NCI-H510A (cell line): ENCODE measurements at regions not wholly inside any gene's neighbourhood (a gene's known extent, or its start where the extent isn't known, plus 50 kb on each side); places are given as distances from the start of the nearest gene placed in this dataset.
"Not testable (repeated sequence)": the region's sequence is repeated elsewhere in the genome, so short reads cannot be mapped to it uniquely, and the experiment has no call there.

ENCODE experiments used
- DNase-seq: peaks from one replicate; lab custom pipeline; 2025; lab: John Stamatoyannopoulos, UW

DNA sequence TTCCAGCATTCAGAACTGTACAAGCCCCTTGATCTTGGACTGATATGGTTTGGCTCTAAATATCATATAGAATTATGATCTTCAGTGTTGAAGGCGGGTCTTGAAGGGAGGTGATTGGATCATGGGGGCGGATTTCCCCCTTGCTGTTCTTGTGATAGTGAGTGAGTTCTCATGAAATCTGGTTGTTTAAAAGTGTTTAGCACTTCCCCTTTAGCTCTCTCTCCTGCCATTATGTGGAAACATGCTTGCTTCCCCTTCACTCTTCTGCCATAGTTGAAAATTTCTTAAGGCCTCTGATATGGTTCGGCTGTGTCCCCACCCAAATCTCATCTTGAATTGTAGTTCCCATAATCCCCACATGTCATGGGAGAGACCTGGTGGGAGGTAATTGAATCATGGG lies 305.3 kb upstream of the CYRIA start:
- not testable (repeated sequence) for DNase-seq

DNA sequence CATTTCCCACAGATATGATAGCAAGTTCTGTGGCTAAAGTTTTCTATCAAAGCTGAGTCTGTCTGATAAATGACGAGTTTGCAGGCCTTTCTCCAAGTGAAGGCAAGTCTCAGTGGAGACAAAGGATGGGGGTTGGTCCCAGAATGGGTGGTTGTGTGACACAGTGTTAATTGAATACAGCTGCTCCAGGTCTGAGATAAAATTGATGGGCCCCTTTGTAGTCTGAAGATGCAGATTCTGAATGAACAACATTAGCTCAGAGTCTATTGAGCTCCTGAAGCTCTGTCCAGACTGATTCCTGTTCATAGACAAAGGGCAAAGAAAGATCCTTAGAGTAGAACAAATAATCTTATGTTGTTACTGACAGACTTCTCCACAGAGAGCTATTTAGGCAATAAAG lies 296.9 kb upstream of the CYRIA start:
- DNase-seq: no peak

DNA sequence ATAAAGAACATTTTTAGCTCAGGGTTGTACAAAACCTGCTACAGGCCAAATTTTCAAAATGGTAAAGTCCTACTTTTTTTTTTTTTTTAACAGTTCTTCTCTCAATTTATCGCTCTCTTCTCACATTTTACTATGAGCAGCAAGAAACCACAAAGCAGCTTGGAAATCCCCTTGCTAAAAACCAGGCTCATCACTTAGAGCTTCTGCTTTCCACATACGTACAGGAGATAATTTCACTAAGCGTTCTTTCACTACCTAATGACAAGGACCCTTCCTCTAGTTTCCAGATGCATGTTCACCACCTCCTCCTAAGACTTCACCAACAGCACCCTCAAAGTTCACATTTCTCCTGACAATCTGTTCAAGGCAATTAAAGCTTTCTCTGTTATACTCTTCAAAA lies 294.9 kb upstream of the CYRIA start:
- DNase-seq: no peak

DNA sequence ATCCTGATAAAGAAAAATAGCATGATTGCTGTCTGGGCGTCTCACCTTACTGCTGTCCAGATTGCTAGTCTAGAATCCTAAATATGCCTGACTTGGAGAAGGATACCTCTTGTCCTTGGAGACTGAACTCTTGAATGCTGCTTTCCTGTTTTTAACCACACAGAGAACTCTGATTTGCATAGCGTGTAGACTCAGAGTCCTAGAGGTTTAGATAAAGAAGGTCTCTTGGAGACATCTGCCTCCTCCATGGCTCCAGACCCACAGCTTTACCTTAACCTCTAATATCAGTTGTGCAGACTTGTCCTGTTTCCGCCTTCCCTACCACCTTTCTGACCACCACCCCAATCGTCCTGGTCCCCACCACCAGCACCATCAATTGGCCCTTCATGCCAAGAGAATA lies 292.6 kb upstream of the CYRIA start:
- no peak for DNase-seq

DNA sequence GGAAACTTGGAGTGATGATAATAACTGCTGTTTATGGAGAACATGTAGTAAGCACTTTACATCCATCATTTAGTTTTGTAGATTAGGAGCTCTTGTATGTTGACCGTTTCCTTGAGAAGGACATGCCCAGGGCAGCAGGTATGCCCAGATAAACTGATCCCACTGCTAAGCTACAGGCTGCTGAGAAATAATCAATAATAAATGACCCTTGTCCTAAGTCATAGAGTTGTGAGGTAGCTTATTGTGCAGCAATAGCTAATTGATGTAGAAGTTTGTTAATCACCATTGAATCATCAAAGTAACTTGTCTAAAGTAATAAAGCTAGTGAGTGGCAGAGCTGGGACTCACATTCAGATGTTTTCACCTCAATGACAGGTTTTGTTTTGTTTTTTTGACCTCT lies 287.2 kb upstream of the CYRIA start:
- no peak for DNase-seq

DNA sequence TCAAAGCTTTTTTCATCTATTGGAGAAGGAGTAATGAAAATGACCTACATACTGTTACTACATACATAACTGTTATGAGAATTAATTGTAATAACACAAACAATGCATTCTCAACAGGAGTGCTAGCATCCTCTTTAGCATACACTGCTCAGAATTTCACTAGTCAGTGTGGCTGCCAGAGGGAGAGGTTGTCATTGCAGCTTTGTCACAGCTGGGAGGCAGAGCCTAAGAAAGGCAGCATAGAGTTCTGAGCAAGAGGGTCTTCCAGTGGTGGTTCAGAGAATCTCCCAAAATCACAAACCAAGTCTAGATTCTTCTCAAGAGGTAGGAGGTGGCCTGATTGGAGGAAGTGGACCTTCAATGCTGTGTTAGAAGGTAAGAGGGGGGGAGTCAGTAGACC lies 286.7 kb upstream of the CYRIA start:
- no peak for DNase-seq

DNA sequence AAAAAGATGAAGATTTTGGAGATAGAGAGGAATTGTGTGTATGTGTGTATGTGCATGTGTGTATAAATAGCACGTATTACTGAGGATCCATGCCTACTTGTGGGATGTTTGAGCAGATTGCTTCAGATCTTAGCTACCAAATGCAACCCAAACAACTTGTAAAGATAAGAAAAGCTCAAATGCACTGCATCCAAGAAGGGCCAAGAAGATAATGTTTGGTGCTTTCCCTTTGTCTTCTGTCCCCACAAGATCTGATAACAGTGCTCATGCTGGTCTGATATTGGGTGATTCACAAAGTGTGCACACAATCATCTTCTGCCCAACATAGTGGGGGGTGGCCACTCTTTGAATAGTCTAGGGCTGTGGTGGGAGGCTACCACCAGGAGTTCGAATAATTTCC lies 284.8 kb upstream of the CYRIA start:
- DNase-seq: no peak

DNA sequence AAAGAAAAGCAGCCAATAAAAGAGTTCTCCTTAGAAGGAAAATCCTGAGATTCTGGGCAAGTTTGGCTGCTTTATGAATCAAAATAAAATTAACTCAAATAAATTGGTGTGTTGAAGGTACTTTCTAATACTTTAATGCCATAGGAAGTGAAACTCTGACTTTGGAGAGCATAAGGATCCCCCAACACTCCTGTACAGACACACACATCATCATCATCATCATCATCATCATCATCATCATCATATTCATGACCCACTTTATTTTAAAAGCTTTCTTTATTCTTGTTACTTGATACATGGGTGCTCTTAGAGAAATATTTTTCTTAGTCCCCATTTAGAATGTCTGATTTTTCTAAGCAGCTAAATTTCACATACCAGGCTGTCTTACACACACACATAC lies 283.1 kb upstream of the CYRIA start:
- DNase-seq: no peak

DNA sequence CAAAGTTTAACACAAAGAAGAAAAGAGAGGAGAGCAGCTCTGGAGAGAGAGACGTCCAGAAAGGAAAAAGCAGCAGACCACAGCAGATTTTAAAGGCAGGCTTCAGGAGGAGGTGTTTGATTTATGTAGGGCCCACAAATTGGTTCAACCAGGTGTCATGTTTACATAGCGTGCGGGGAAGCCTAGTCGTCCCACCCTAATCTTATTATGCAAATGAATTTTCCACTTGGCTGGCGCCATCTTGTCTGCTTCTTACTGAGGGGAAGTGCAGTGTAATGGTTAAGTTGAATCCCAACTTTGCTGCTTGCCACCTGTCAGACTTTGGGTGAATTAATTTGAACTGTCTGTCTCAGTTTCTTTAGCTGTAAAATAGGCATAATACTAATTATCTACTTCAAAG lies 282.4 kb upstream of the CYRIA start:
- peak; percentile 48 for DNase-seq

DNA sequence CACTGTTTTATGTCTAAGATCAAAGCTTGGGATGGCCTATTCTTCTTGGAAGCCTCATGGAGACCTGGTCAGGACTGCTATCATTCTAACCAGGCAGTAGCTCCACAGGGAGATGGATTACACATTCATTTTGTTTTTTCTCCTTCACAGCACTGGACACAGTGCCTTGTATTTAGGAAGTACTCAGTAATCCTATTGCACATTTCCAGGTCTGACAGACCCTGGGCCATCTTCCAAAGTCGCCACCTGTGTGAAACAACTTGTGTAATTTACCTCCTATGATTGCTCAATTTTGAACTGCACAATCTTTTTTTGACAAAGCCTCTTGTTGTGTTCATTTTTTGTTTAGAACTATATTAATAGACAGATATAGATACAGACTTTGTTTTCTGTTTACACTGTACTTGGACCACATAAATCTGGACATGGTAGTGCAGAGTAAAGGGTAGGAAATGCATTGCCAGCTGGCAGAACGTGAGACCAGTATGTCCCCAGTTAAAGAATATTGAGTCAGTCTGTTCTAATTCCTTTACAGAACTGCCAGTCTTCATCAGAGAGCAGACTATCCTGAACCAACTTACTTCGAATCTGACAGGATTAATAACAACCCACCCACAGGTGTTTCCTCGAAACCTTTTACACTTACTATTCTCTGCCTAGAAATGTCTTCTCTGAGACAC lies 277.8 kb upstream of the CYRIA start:
- DNase-seq: no peak

DNA sequence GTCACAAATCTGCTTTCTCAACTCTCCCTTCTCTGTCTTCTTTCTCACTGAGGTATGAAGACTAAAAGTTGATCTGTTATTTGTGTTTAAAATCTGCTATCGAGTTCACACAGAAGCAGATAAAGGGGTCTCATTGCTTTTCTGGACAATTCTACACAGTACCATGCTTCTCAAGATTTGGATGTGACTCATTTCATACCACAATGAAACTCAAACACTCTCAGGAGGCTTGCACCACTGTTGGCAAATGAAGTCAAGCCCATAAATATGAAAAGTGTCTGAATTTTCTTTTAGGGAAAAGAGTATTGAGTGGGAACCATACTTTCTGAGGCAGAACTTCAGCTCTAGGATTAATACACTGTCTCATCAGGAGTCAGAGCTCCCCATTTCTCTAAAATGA lies 274.6 kb upstream of the CYRIA start:
- no peak for DNase-seq

DNA sequence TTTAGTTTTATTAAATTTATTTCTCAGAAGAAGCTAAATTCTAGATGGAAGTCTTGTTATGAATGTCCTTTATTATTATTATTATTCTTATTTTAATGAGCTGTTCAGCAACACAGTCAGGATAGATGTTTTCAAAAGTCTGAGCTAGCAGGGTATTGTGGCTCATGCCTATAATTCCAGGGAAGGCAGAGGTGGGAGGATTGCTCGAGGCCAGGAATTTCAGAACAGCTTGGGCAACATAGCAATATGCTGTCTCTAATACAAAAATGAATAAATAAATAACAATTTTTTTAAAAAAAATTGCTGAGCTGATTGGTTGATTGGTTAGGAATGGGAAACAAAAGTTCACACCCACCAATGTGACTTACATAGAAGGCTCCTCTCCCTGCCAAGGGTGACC lies 274.1 kb upstream of the CYRIA start:
- DNase-seq: no peak

DNA sequence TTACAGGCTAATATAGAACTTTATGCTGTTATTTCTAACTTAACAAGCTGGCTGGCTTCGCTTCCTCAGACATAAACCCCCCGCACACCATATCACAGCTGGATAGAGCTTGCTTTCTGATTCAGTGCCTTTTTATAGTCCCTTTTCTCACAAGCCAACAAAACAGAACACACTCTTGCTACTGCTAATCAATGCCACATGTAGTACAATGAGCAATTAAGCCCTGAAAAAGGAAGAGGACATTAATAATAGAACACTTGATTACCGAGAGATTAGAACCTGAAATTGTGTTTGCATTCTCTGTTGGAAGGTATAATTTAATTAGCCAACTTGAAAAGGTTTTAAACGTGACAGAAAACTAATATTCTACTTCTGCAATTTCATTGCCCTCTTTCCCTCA lies 267.7 kb upstream of the CYRIA start:
- no peak for DNase-seq

DNA sequence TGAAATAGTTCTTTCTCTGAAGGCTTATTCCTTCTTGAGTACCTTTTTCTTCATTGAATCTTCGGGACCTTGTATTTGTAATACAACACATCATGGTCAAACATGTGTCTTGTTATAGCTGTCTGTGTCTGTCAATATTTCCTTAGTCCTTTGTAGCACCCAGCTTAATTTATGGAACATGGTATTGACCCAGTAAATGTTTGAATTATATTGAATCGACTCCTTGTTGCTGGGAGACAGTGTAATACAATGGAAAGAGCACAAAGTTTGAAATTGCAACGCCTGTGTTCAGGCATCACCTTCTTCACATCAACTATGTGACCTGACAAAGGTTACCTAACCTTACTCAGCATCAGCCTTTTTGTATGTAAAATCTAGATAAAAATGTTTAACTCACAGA lies 267.2 kb upstream of the CYRIA start:
- DNase-seq: no peak

DNA sequence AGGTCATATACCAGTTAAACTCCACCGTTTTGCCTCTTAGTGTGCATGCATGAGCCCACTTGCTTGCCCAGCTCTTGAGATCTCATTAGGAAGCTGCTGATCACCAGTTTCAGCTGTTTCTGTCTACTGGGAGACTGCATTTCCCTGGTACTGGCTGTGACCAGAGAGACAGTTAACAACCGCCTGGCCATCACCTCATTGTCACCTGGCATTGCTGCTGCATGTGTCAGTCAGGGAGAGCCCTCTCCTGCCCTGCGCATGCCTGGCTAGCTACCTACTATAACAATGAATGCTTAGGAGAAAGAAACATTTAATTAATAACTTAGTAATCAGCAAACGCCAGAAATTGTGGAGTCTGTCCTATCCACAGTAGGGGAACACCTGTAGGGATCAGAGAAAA lies 265.8 kb upstream of the CYRIA start:
- DNase-seq: no peak

DNA sequence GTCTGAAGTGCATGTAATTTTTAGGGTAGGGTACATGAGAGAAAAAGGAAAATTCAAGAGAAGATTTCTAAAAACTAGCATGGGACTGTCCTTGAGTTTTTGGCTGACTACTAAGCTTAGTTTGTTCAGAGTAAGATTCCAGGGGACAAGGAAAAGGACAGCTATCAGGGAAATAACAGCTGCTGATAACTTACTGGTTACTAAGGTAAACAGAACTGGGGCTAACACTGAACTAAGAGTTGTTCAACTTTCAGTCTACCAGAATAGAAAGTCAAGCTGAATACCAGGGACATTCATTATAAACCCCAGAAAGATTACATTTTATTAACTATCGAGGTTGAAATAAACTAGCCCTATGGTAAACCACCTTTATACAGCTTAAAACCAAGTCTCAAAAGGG lies 261.8 kb upstream of the CYRIA start:
- DNase-seq: no peak

DNA sequence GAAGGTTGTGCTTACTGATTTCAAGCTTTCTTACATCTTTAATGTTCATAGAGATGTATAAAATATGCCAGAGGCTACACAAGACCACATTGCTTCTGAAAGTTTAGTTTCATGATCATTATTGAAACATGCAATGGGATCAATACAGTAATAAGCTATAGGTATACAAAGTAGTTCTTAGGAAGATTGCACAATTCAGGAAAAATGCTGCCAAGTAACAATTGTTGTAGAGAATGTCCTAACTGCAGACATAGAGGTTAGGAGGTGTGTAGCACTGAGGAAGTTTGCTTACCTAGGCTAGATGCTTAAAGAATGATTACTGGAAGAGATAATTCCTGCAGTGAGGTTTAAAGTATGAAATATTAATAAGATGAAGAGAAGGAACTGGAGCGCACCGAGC lies 259.5 kb upstream of the CYRIA start:
- DNase-seq: no peak

DNA sequence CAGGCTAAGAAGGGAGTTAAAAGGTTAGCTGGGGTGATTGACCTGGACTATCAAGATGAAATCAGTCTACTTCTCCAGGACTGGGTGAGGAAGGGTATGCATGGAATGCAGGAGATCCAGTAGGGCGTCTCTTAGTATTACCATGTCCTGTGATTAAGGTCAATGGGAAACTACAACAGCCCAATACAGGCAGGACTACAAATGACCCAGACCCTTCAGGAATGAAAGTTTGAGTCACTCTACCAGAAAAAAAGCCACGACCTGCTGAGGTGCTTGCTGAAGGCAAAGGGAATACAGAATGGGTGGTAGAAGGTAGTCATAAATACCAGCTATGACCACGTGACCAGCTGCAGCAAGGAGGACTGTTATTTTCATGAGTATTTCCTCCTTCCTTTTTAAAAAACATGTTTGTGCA lies 249.7 kb upstream of the CYRIA start:
- not testable (repeated sequence) for DNase-seq

DNA sequence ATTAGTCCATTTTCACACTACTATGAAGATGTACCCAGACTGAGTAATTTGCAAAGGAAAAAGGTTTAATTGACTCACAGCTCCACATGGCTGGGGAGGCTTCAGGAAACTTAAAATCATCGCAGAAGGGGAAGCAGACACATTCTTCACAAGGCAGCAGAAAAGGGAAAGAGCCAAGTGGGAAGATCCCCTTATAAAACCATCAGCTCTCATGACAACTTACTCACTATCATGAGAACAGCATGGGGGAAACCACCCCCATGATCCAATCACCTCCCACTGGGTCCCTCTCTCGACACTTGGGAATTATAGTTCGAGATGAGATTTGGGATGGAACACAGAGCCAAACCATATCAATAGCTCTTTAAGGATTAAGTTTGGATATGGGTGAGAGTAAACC lies 246.1 kb upstream of the CYRIA start:
- no peak for DNase-seq

DNA sequence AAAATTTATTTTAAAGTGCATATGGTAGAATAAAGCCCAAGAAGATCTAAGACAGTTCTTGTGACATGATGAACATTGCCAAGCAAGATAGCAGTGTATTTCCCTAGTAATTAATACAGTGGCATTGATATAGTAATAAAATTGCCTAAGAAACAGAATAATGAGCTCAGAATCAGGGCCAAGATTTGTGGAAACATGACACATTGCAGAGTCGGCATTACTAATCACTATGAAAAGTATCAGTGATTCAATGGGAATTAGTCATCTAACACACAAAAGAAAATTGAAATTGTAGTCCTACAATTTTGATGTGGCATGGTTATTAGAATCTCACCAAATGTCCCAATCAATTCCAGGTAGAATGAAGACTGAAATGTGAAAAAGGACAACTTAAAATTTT lies 243.0 kb upstream of the CYRIA start:
- DNase-seq: no peak

DNA sequence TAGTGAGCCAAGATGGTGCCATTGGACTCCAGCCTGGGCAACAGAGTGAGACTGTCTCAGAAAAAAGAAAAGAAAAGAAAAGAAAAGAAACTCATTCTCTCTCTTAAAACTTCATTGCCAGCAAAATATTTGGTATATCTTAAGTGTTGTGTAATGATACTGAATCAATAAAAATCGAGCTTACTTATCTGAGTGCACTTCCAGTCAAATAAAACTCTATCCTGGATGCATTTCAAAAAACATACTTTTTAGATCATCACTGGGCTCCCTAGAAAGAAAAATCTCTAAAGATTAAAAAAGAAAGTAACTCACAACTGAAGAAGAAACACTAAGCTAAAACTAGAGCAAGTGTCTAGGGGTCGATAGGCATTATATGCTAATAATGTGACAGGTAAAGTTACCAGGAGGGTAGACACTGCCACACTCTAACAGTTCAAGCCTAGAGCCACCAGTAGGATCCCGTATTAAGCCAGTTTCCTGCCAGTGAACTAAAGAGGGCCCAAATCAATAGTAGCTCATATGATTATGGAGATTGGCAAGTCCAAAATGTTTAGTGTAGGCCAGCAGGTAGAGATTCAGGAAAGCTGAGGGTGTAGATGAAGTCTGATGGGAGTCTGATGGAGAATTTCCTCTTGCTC lies 242.1 kb upstream of the CYRIA start:
- no peak for DNase-seq

DNA sequence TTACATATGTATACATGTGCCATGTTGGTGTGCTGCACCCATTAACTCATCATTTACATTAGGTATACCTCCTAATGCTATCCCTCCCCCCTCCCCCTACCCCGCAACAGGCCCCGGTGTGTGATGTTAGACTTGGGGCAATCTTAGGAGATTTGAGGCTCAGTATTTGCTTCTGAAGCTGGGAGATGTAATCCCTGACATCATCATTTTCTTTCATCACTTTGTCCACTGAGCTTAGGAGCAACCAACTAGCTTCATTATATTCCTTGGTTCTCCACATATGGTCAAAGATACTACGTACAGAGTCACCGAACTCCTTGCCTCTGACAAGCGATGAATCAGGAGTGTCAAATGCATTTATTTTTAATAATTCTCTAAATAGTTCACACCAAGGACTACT lies 239.7 kb upstream of the CYRIA start:
- not testable (repeated sequence) for DNase-seq

DNA sequence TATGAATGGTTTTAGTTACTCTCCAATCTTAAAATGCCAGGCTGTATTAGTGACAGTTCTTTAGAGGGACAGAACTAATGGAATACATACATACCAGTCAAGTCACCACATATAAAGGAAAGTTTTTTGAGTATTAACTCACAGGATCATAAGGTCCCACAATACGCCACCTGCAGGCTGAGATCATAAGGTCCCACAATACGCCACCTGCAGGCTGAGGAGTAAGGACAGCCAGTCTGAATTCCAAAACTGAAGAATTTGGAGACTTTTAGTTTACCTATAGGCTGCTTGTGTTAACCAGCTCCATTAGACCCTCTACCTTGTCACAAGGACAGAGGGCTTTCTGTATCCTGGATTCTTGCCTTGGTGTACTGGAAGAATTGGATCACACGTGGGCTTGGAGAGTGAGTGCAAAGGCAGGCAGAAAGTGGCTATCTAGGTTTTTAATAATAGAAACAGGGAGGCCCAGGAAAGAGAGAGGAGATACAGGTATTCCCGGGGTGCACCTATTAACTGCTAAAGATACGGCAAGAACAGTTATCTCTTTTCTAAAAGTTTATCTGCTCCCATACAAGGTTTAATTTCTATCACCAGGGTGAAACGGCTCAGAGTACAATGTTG lies 234.9 kb upstream of the CYRIA start:
- no peak for DNase-seq

DNA sequence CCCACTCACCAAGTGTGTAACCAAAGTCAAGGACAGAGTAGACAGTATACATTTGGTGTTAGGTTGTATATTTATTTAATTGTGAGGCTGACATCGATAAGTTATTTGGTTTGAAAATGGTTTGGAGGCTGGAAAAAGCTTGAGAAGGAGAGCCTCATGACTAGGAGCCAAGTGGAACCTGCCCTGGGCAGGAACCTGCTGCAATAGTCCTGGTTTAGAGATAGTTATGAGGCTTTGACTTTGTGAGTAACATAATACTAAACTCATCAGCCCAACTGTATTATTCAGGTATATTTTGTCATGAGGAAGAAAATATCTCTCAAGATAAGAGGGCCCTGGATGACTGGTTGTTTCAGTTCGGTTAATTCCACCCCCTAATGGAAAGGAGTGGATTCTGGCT lies 234.3 kb upstream of the CYRIA start:
- no peak for DNase-seq
